ENCODE measurements at regions not wholly inside any gene's neighbourhood (a gene's known extent, or its start where the extent isn't known, plus 50 kb on each side); places are given as distances from the start of the nearest gene placed in this dataset.
"Not testable (repeated sequence)": the region's sequence is repeated elsewhere in the genome, so short reads cannot be mapped to it uniquely, and the experiment has no call there.

DNA sequence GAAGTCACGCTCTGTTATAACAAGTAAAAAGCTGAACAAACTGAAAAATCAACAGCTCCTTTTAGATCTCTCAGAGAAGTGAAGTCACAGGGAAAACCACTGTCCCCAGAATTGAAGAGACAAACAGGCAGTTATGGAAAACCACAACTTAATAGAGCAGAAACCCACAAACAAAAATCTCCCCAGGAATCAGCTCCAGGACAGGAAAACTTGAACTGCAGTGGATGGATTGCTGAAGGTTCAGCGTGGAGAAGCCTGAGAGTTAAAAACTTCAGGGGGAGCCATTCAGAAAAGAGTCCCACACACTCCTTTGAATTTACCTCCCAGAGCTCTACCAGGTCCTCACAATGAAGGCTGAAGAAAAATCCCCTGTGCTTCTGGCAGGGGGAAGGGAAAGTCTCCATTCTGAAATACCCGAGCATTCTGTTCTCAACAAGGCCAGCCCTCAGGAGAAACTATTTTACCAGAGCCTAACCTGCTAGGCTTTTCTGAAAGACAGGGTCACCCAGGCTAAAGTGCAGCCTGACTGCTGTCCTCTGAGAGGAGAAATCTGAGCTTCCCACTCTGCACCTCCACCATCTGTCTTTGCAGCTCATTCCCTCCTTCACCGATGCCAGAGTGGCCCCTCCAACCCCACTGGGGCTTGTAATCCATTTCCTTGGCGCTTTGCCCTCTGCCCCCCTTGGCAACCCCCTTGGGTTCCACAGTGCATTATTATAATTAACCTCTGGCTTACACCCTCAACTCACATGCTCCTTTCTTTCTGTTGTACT, 65.0 kb upstream of the CCNY start:
- no peaks in the 10 kb centered on the region for H3K9me3 ChIP-seq
- H3K4me3 ChIP-seq = no peak overlapping the region
- H3K27ac ChIP-seq = no peak overlapping the region
- 78 to 81% methylated on average over 5 of the region's 5 CpGs for WGBS, 2 donors
- H3K36me3 ChIP-seq = no peaks in the 10 kb centered on the region
- DNase-seq = no peak
- TF ChIP-seq POLR2A (IDR thresholded peaks at IDR 0.05) (no peak), EP300 (IDR thresholded peaks at IDR 0.05) (no peak), POLR2AphosphoS5 (IDR thresholded peaks at IDR 0.05) (no peak)
- TF ChIP-seq, protein P1, sequence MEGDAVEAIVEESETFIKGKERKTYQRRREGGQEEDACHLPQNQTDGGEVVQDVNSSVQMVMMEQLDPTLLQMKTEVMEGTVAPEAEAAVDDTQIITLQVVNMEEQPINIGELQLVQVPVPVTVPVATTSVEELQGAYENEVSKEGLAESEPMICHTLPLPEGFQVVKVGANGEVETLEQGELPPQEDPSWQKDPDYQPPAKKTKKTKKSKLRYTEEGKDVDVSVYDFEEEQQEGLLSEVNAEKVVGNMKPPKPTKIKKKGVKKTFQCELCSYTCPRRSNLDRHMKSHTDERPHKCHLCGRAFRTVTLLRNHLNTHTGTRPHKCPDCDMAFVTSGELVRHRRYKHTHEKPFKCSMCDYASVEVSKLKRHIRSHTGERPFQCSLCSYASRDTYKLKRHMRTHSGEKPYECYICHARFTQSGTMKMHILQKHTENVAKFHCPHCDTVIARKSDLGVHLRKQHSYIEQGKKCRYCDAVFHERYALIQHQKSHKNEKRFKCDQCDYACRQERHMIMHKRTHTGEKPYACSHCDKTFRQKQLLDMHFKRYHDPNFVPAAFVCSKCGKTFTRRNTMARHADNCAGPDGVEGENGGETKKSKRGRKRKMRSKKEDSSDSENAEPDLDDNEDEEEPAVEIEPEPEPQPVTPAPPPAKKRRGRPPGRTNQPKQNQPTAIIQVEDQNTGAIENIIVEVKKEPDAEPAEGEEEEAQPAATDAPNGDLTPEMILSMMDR (IDR thresholded peaks at IDR 0.05) = no peak
- H3K27me3 ChIP-seq = no peaks in the 10 kb centered on the region
- ATAC-seq (ENCODE audit: low FRiP score in 2 of 2) = no peak
- peaks cover 0 to 11% (median 2%) of the 10 kb centered on the region in 4 donors for H3K4me1 ChIP-seq

DNA sequence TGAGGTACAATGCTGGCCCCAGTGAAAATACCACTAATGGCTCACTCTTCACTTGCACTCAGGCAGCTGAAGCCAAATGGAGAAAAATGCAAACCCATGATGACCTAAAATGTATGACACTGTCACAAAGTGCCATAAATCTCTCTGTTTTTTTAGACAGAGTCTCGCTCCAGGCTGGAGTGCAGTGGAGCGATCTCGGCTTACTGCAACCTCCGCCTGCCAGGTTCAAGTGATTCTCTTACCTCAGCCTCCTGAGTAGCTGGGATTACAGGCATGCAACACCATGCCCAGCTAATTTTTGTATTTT, 64.5 kb upstream of the CCNY start:
- H3K9me3 ChIP-seq; H3K36me3 ChIP-seq; H3K4me3 ChIP-seq; H3K27me3 ChIP-seq; ATAC-seq (ENCODE audit: low FRiP score in 2 of 2); DNase-seq; H3K27ac ChIP-seq: not testable (repeated sequence)
- WGBS, 2 donors = 87 to 100% methylated on average over 4 of the region's 4 CpGs
- peaks cover 0 to 11% (median 2%) of the 10 kb centered on the region in 4 donors for H3K4me1 ChIP-seq

DNA sequence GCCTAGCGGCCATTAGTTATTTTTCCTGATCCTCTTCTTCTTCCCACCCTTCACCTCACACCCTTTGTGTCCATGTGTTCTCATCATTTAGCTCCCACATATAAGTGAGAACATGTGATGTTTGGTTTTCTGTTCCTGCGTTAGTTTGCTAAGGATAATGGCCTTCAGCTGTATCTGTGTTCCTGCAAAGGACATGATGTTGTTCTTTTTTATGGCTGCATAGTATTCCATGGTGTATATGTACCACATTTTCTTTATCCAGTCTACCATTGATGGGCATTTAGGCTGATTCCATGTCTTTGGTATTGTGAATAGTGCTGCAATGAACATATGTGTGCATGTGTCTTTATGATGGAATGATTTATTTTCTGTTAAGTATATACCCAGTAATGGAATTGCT, 63.9 kb upstream of the CCNY start:
- not testable (repeated sequence) for DNase-seq; H3K27me3 ChIP-seq; H3K4me3 ChIP-seq; H3K27ac ChIP-seq; H3K36me3 ChIP-seq; H3K4me1 ChIP-seq; H3K9me3 ChIP-seq; ATAC-seq (ENCODE audit: low FRiP score in 2 of 2)
- 94 to 98% methylated on average over 2 of the region's 2 CpGs for WGBS, 2 donors

GRCh38 chr10:35273994-35274393, 62.3 kb upstream of the CCNY start:
- H3K9me3 ChIP-seq; H3K4me1 ChIP-seq; H3K36me3 ChIP-seq; H3K27ac ChIP-seq; H3K27me3 ChIP-seq; H3K4me3 ChIP-seq; DNase-seq; ATAC-seq (ENCODE audit: low FRiP score in 2 of 2): not testable (repeated sequence)
- WGBS, 2 donors = 82 to 84% methylated on average over 1 of the region's 1 CpG

DNA sequence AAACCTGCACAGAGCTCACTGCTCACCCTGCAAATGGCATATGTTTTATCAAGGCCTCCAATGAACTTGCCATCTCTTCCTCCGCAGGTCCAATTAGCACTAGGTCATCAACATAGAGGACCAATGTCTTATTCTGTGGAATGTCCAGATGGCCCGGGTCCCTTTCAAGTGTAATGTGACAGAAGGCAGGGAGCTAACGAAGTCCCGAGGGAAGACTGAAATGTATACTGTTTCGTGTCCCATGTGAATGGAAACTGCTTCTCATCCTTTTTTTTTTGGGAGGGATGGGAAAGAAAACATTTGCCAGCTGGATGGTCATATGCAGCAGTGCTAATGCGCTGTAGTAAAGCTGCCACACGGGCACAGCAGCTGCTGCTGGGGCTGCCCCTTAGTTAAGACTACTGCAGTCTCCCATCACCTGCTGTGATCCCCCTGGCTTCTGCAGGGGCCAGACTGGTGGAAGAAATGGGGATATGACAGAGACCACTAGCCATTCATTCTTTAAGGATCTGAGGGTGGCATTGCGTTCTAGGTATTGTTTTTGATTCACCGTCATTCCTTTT, 61.7 kb upstream of the CCNY start:
- 83 to 91% methylated on average over 9 of the region's 9 CpGs for WGBS, 2 donors
- H3K36me3 ChIP-seq = no peaks in the 10 kb centered on the region
- no peak for DNase-seq
- no peak for TF ChIP-seq EP300 (IDR thresholded peaks at IDR 0.05)
- no peak for TF ChIP-seq POLR2A (IDR thresholded peaks at IDR 0.05)
- TF ChIP-seq, protein P1 (IDR thresholded peaks at IDR 0.05) = no peak
- TF ChIP-seq POLR2AphosphoS5 (IDR thresholded peaks at IDR 0.05) = no peak
- H3K4me3 ChIP-seq = no peak overlapping the region
- no peak for ATAC-seq (ENCODE audit: low FRiP score in 2 of 2)
- H3K27ac ChIP-seq = no peak overlapping the region
- no peaks in the 10 kb centered on the region for H3K27me3 ChIP-seq
- no peaks in the 10 kb centered on the region for H3K9me3 ChIP-seq
- no peaks in the 10 kb centered on the region for H3K4me1 ChIP-seq

- 41 to 43% methylated on average over 1 of the region's 1 CpG for WGBS, 2 donors
- Histone ChIP-seq H3K4me1 (no peaks in the 10 kb centered on the region), H3K4me3 (no peak overlapping the region), H3K27me3 (no peaks in the 10 kb centered on the region), H3K36me3 (no peaks in the 10 kb centered on the region), H3K9me3 (no peaks in the 10 kb centered on the region), H3K27ac (no peak overlapping the region)
- TF ChIP-seq POLR2A (IDR thresholded peaks at IDR 0.05) = no peak
- TF ChIP-seq EP300 (IDR thresholded peaks at IDR 0.05) = no peak
- TF ChIP-seq, protein P1 (IDR thresholded peaks at IDR 0.05) = no peak
- TF ChIP-seq POLR2AphosphoS5 (IDR thresholded peaks at IDR 0.05) = no peak
- ATAC-seq (ENCODE audit: low FRiP score in 2 of 2) = no peak
- no peak for DNase-seq
These were observed 59.4 kb upstream of the CCNY start for GRCh38 chr10:35276889-35277288.

DNA sequence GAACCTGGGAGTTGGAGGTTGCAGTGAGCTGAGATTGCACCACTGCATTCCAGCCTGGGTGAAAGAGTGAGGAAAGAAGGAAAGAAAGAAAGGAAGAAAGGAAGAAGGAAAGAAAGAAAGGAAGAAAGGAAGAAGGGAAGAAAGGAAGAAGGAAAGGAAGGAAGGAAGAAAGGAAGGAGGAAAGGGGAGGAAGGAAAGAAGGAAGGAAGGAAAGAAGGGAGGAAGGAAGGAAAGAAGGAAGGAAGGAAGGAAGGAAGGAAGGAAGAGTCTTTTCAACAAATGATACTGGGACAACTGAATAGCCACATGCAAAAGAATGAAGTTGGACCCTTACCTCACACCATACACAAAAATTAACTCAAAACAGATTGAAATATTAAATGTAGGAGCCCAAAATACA, 56.1 kb upstream of the CCNY start:
- H3K4me3 ChIP-seq; H3K27ac ChIP-seq; H3K4me1 ChIP-seq; H3K27me3 ChIP-seq; H3K36me3 ChIP-seq; ATAC-seq (ENCODE audit: low FRiP score in 2 of 2); H3K9me3 ChIP-seq; DNase-seq: not testable (repeated sequence)

Measured in upper lobe of left lung (tissue), 6 donors.